ENCODE measurements at regions not wholly inside any gene's neighbourhood (a gene's known extent, or its start where the extent isn't known, plus 50 kb on each side); places are given as distances from the start of the nearest gene placed in this dataset.

- dilution Hi-C loops (cut with HindIII; ENCODE audit: low sequenced_read_pairs, unreplicated experiment) = no loop called here
- no peaks in the 10 kb centered on the region for H3K9me1 ChIP-seq (ENCODE audit: insufficient read depth, low read length)
- TF ChIP-seq RCOR1 (IDR thresholded peaks at IDR 0.05; ENCODE audit: insufficient replicate concordance, low read length) = no peak
- no peak for TF ChIP-seq MAFK (IDR thresholded peaks at IDR 0.05; ENCODE audit: low read depth, low read length)
- TF ChIP-seq CHD1 (IDR thresholded peaks at IDR 0.05; ENCODE audit: low read depth, low read length) = no peak
- no peak for TF ChIP-seq CTCF (conservative IDR thresholded peaks at IDR 0.05; ENCODE audit: low read depth, low read length)
- TF ChIP-seq MAZ (IDR thresholded peaks at IDR 0.05; ENCODE audit: borderline replicate concordance, low read depth, low read length) = no peak
- no peak for TF ChIP-seq POLR2A (IDR thresholded peaks at IDR 0.05; ENCODE audit: low read depth, low read length)
- no peak for TF ChIP-seq RFX5 (IDR thresholded peaks at IDR 0.05; ENCODE audit: low read depth, low read length)
- no peak for TF ChIP-seq BHLHE40 (IDR thresholded peaks at IDR 0.05; ENCODE audit: low read depth, low read length)
- no peak for TF ChIP-seq CEBPB (IDR thresholded peaks at IDR 0.05; ENCODE audit: low read depth, low read length)
- no peak for TF ChIP-seq USF2 (IDR thresholded peaks at IDR 0.05; ENCODE audit: low read depth, low read length)
- no peak for TF ChIP-seq RAD21 (IDR thresholded peaks at IDR 0.05; ENCODE audit: low read length)
- no peak for TF ChIP-seq FOS (IDR thresholded peaks at IDR 0.05; ENCODE audit: low read depth, low read length)
These were observed 376.9 kb upstream of the KCNN2 start for GRCh38 chr5:113984928-113985327.

More at GRCh38 chr5:113984928-113985327, 376.9 kb upstream of the KCNN2 start:
- H4K20me1 ChIP-seq (ENCODE audit: insufficient read depth, low read length) = no peaks in the 10 kb centered on the region
- POLR2A ChIA-PET (ENCODE audit: unreplicated experiment) = no interaction called here
- H3K36me3 ChIP-seq (ENCODE audit: control insufficient read depth, insufficient read depth, low read length) = no peaks in the 10 kb centered on the region
- H2BK120ac ChIP-seq (ENCODE audit: low read depth, low read length) = no peak overlapping the region
- H3K4me2 ChIP-seq (ENCODE audit: low read depth, low read length) = no peak overlapping the region
- no peak overlapping the region for H3K23ac ChIP-seq (ENCODE audit: low read depth, low read length)
- no peaks in the 10 kb centered on the region for H3K79me1 ChIP-seq (ENCODE audit: low read depth in 1 of 2, low read length in 2 of 2)
- H3K56ac ChIP-seq (ENCODE audit: extremely low read depth, insufficient read depth, low read length) = no peak overlapping the region
- no peak overlapping the region for H4K8ac ChIP-seq (ENCODE audit: low read depth in 2 of 2, low read length in 2 of 2)
- no CpG with 5 or more reads among the region's 2 CpGs for WGBS, 2 experiments (ENCODE audit: extremely low coverage in 2 of 2, insufficient read length in 1 of 2)
- no peaks in the 10 kb centered on the region for H3K27me3 ChIP-seq (ENCODE audit: control insufficient read depth, insufficient read depth, low read length)
- no peak overlapping the region for H3K9ac ChIP-seq (ENCODE audit: low read depth, low read length)
- H4K91ac ChIP-seq (ENCODE audit: insufficient read depth, low read depth, low read length) = no peak overlapping the region
- no peaks in the 10 kb centered on the region for H3K9me3 ChIP-seq (ENCODE audit: control insufficient read depth, insufficient read depth, low read length)
- BruUV-seq (replicated peaks) = no TSS peak
- no peak overlapping the region for H2BK15ac ChIP-seq (ENCODE audit: low read depth, low read length)
- intact Hi-C loops (cut with micrococcal nuclease) = no loop called here
- H2AK9ac ChIP-seq (replicated peaks; ENCODE audit: low read depth, low read length, poor library complexity) = no peak overlapping the region
- H2AK5ac ChIP-seq (ENCODE audit: low read depth, low read length) = no peak overlapping the region
- no peak overlapping the region for H2BK20ac ChIP-seq (ENCODE audit: low read depth, low read length)
- H2BK5ac ChIP-seq (ENCODE audit: low read depth, low read length, poor library complexity, severe bottlenecking) = no peak overlapping the region
- H2AFZ ChIP-seq (replicated peaks; ENCODE audit: low read length, poor library complexity) = no peak overlapping the region
- no peak for ATAC-seq (ENCODE audit: low read depth)
- no peak overlapping the region for H3K4ac ChIP-seq (ENCODE audit: low read depth, low read length)
- H3K27ac ChIP-seq (ENCODE audit: insufficient read depth, low read length) = no peak overlapping the region
- CTCF ChIA-PET = no interaction called here
- H3K4me1 ChIP-seq (ENCODE audit: control insufficient read depth, insufficient read depth, low read length) = no peaks in the 10 kb centered on the region
- no peak overlapping the region for H3K4me3 ChIP-seq (ENCODE audit: insufficient read depth, low read depth, low read length)
- H4K5ac ChIP-seq (ENCODE audit: low read depth, low read length) = no peak overlapping the region
- H3K18ac ChIP-seq (ENCODE audit: low read depth, low read length) = no peak overlapping the region
- DNase-seq = no peak
- no peak overlapping the region for H3K14ac ChIP-seq (replicated peaks; ENCODE audit: low read depth, low read length)
- in situ Hi-C loops (cut with MboI; ENCODE audit: low sequenced_read_pairs) = no loop called here
